HG02870 (cell line): ENCODE measurements at regions not wholly inside any gene's neighbourhood (a gene's known extent, or its start where the extent isn't known, plus 50 kb on each side); places are given as distances from the start of the nearest gene placed in this dataset.
"Not testable (repeated sequence)": the region's sequence is repeated elsewhere in the genome, so short reads cannot be mapped to it uniquely, and the experiment has no call there.

ENCODE experiments used
- ATAC-seq: cut with Tn5 transposase; IDR thresholded peaks from one replicate; pipeline ENCODE4 v1.9.1; 2021; ENCODE audit warnings: mild to moderate bottlenecking, moderate library complexity; ENCODE audit not compliant: unreplicated experiment

DNA sequence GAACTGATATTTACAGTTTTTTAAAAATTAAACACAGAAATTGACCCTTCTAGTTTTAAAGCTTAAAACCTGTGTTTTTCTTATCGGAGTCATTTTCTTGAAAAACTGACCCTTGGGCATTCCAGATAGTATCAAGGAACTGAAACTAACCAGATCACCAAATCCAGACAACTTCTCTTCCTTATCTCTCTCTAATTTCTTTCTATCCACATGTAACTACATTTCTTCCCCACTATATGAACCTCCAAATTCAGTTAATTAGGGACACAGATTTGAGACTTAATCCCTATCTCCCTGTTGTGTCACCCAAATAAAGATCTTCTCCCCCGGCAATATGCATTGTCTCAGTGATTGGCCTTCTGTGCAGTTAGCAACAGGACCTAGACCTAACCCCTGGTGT, 1643.0 kb upstream of the CDH6 start:
- ATAC-seq, result no peak

DNA sequence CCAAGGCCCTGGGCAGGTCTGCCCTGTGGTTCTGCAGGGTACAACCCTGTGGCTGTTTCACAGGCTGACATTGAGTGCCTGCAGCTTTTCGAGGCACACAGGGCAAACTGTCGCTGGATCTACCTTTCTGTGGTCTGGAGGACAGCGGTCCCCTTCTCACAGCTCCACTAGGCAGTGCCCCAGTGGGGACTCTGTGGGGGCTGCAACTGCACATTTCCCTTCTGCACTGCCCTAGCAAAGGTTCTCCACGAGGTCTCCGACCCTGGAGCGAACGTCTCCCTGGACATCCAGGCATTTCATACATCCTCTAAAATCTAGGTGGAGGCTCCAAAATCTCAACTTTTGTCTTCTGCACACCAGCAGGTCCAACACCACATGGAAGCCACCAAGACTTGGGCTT, 1645.2 kb upstream of the CDH6 start:
- no peak for ATAC-seq

DNA sequence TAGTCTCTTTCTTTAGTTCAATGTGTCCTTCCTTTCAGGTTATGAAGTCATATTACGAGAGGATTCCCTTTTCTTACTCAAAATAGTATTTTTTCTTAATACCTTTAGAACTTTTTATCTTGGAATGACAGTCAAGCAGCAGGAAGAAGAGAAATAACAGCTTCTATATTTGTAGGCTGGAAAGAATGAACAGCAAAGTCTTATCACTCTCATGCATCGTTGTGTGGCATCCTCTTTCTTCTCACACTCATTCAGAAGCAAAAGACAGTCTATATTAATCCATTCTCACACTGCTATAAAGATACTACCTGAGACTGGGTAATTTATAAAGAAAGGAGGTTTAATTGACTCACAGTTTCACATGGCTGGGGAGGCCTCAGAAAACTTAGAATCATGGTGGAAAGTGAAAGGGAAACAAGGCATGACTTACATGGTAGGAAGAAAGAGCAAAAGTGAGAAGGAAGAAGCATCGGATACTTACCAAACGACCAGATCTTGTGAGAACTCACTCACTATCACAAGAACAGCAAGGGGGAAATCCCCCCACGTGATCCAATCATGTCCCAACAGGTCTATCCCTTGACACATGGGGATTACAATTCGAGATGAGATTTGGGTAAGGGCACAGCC, 1646.1 kb upstream of the CDH6 start:
- no peak for ATAC-seq

DNA sequence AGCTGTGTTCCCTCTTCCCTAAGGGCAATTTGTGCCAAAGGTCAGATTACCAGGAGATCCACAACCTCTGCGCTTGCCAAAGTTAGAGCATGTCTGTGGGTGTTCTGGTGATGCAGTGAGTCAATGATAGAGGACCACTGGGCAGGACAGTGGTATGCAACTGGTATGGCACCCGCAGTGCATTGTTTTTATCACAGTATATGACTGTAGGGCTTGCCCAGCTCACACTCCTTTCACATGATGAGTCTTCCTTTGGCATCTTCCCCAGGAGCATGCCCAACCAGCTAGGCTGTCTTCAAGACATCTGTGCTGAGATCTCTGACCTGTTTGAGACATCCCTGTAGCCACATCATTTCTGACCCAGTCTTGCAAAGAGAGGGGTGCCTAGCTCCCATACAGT, 1650.0 kb upstream of the CDH6 start:
- no peak for ATAC-seq

DNA sequence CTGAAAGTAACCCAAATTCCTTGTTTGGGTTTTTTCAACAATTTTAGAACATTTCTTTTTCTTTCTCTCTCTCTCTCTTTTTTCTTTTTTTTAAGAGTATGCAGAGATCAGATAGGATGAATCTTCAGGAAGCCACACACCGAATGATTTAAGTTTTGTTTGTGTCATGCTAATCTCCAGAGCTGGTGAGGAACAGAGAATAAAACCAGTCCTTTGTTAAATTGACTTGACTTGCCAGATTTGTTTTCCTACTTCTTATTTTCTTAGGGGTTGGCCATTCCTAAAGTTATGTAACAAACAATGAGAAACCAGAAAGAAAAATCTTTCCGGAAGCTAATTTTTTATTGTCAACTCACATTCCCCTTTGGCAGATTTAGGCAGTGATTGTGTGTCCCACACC, 1669.3 kb upstream of the CDH6 start:
- ATAC-seq, result no peak

DNA sequence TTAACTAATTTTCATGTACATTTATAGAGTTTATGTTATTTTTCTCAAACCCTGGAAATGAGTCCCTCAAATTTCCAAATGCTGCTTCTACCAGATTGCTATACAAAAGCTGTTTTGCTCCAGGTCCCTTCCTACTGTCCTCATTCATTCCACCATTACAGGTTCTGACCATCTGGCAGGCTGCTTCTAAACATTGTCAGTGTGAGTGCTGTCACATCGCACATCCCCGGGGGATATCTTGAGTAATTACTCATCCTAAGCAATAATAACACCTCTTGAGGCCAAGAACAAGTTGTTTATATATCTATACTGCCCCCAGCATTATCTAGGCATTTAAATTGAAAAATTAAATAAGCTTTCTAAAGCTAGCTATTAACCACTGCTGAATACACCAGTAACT, 1675.3 kb upstream of the CDH6 start:
- ATAC-seq, result no peak

DNA sequence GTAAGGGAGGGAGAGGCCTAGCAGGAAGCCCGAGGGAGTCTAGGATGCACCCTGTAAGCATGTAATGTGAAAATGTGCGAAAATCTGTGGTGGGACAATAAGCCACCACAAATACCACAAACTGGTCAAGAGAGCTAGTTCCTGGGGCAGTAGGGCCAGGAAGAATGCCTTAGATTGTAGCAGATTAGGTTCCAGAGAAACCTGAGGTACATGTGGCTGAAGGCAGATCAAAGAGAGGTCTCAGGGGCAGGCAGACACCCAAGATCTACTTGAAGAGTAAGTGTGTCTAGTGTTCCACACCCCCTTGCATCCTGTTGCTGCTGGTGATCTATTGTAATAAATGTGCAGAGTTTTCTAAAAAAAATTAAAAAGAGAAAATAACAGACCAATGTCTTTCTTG, 1677.3 kb upstream of the CDH6 start:
- ATAC-seq, result no peak

DNA sequence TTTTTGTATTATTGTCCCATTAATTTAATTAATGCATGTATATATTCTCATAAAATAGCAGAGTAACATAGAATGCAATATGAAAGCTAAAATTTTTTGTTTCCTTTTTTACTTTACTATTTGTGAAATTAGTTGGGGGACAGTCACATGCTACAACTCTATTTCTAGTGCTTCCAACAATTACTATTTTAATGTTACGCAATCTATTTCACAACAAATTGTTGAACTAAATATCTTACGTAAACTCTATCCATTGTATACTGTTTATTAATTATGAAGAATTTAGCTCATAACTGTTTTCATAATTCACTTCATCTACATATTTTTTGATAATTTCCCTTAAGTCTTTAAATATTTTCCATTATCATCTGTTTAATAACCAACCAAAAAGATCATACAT, 1685.4 kb upstream of the CDH6 start:
- ATAC-seq, result no peak

DNA sequence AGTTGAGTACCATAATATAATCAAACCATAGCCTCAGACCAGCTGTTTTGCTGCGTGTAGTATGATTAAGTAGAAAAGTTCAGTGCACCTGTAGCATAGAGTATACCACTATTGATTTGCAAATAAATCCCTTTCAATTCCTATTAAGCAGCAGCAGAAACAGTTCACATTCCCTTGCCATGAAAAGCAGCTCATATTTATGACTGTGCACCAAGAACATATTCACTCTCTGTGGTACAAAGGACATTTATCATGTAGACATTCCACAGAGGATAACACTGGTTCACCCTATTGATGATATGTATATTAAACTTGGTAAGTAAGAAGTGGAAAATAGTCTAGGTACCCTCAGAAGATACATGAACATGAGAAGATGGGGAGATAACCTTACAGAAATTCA, 1689.1 kb upstream of the CDH6 start:
- no peak for ATAC-seq

DNA sequence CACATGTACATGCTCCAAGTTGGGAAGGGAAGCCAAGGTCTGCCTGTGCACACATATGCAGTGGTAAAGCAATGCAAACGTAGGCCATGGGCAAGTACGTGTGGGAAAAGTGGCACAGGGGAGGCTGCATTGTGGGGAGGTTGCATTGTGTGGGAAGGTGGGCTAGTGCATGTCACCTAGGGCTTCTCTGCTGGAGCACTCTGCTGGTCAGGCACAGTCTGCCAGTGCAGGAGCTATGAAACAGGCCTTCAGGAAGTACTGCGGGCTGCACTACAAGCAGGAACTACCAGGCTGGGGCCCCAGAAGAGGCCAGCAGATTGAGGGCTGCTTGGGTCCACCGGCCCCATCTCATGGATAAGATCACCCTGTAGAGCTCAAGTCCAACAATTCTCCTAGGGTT, 1694.6 kb upstream of the CDH6 start:
- ATAC-seq, result no peak

DNA sequence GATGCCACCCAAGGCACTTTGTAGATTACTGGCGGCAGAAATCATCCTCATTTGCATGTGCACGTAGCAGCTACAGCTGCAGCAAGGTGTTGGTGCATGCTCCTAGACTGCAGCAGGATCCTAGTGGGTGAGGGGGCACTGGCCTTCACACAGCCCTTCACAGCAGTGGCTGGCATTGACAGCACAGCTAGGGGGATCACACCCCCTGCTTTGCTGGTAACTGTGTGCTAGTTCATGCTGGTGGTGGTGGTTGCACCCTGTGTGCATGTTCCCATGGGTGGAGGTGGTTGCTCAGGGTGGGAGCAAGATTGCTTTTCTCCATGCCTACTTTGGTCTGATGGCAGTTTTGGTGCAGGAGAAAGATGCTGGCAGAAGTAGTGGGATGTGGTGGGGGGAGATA, 1695.1 kb upstream of the CDH6 start:
- ATAC-seq, result no peak

DNA sequence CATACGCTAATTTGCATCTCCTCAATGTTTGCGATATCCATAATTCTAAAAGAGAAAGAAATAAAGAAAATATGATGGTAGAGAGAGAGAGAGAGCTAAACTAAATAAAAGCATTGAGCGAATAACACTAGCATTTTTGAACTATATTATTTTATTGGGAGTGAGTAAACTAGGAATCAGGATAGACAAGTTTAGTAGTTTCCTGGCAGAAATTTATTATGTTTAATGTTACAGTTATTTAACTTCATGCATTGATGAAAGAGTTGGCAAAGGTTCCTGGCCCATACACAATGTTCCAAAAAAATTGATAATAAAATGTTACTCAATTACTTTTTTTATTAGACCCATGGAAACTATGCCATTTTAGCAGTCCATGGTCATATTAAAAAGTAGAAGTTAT, 1708.2 kb upstream of the CDH6 start:
- no peak for ATAC-seq

DNA sequence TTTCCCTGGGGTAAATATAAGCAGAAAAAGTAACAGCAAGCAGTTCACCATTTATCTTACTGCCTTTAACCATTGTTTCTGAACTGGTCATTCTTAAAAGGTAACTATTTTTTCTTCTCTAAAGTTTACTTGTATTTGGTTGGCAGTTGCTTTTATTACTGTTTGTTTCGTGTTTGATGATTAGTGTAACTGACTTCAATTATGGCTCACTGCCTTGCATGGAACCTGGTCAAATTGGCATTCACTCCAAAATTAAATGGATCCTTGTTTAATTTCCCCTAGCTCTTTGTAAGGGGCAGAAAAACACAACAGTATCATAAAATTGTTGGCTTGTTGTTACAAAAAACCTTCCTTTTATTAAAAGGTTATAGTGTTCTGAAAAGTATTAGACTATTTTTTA, 1723.9 kb upstream of the CDH6 start:
- no peak for ATAC-seq

DNA sequence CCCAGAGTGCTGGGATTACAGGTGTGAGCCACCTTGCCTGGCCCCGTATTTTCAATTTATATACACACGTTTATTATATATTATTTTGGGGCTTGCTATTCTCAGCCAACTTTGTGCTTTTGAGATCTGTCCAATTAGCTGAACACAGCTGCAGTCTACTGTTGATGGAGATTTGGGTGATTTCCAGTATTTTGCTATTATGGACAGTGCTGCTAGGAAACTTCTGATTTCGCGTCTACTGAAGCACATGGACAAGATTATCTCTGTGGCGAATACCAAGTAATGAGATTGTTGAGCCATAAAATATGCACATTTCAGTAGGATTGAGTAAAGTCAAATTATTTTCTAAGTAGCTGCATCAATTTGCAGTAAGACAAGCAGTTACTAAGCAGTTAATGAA, 1731.2 kb upstream of the CDH6 start:
- ATAC-seq, result no peak

DNA sequence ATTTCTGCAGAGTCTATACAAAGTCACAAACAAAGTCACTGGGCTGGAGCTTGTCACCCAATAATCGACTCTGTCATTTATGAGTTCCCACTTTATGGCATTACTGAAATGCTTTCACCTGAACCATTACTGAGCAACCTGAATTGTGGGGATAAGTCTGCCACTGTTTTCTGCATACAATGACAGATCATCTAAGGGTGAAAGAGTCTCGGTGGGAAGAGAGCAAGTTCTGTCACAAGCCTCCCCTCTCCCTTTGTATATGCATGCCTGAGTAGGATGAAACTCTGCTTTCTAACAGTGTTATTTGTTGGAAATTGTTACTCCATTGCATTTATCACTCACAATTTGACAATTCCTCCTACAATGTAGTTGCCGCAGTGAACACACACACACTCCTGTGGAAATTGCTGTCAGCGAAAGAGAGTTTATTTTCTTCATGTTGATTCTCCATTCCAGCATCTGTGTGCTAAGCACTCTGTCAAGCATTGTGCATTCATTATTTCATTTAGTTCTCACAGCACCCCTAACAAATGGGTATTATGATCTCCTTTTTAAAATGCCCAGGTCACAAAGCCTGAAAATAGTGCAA, 1732.4 kb upstream of the CDH6 start:
- ATAC-seq, result no peak

DNA sequence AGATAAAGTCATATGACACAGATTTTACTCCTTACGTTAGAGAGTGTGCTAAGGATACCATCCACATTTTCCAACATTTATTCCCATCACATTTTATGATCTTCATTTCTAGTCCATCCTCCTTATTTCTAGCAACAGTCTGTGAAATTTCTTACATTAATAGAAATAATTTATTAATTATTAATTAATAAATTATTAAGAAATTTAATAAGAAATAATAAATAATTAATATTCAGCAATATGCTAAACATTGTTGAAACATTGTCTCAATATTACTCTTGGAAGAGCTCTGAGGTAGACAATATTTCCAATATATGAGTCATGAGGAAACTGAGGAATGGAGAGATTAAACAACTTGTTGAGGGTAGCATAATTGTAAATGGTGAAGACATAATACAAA, 1742.5 kb upstream of the CDH6 start:
- not testable (repeated sequence) for ATAC-seq

DNA sequence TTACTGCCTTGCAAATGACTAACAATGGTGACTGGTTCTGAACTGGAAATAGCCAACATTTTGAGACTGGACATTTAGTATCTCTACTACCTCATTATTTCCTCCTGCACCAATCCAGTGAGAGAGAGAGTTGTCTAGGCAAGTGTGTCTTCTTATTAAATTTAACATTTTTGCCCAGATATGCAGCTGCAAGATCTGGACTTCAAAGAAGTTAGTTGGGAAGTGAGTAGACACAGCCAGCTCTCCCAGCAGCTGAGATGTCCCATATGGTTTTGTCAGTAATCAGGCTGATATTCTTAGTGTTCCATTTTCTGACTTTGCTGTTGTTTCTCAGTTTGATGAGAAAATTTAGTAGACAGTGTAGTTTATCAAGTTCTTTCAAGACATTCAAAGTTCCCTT, 1778.8 kb upstream of the CDH6 start:
- ATAC-seq, result no peak

DNA sequence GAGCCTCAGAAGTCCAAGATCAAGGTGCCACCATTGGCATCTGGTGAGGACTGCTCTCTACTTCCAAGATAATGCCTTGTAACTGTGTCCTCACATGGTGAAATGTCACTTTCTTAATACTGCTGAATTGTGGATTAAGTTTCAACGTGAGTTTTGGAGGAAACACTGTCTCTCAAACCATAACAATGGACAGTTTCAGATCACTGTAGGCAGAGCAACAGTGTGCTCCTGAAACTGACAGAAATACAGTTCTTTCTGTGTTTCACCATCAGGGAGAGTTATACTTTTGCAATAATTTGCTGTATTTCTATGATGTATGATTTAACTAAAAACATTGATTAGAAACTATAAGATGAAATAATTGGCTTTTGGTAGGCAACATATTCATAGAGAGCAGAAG, 1780.5 kb upstream of the CDH6 start:
- no peak for ATAC-seq

DNA sequence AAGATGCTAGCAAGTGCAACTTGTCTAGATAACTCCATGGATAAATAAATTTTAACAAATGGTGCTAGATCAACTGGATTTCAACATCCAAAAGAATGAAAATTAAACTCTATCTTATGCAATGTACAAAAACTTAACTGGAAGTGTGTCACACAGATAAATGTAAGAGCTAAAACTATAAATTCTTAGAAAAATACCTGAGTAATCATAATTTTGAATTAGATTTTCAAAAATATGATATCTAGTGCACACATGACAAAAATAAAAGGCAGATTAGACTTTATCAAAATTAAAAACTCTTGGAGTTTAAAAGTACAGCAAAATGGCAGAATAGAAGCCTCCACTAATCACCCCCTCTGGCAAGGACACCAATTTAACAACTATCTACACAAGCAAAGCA, 1791.2 kb upstream of the CDH6 start:
- ATAC-seq, result no peak

DNA sequence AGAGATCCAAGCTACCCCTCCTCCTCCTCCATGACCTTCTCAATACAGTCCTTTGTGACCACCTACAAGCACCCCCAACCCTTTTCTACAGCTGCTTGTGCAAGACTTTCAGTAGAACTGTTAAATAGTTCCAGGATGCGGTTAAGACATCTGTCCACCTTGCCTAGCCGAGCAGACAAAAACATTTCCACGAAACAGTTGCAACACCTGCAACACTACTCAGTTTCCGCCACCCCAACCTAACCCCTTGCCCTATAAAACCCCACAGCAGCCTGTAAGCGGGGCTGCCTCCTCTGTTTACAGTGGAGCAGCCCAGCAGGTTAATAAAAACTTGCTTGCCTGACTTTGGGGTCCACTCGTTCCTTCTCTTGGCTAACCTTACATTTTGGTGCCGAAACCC, 1803.5 kb upstream of the CDH6 start:
- no peak for ATAC-seq

DNA sequence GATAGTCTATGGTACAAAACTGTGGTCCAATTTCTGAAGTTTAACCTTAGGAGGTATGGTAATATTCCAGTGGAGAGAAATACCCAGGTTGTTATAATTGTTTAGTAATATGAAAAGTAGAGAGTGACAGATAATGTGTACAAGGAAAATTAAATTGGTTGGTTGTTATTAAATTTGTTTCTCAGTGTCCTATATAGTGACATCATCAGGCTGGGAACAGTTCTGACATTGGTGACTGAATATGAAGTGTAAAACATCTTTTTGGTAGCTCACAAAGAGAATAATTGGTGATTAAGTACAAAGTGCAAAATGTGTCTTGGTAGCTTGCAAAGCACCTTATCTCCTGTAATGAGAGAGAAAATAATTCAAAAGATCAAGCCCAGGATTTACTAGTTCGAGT, 1806.1 kb upstream of the CDH6 start:
- ATAC-seq, result no peak

DNA sequence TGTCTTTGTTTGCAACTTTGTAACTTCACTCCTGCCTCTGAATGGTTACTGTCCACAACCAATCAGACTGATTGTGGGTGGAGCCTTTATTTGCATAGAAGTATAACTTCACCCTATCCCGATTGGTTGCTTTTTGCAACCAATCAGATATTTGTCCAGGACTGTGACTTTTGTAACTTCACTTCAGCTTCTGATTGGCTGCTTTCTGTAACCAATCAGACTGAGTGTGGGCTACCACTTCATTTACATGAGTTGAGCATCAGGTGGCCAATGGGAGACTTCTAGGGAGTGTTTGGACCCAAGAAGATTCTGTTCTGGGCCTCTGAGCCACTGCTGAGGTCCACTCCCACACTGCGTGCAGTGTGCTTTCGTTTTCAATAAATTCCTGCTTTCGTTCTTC, 1810.7 kb upstream of the CDH6 start:
- ATAC-seq, result no peak

DNA sequence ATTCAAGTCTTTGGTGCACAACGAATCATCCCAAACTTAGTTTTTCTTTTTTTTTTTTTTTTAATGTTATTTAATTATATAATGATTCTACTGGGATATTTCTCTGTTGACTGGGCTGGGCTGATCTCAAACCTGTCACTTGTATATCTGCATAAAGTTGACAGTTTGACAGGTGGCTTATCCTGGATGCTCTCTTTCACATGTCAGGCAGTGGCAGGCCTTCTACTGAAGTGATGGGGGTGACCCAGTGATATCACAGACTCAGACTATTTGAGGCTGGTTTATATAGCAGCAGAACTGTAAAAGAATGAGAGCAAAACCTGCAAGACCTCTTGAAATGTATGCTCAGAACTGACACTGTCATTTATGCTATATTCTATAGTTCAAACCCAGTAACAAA, 1813.5 kb upstream of the CDH6 start:
- no peak for ATAC-seq
